ENCODE measurements at regions not wholly inside any gene's neighbourhood (a gene's known extent, or its start where the extent isn't known, plus 50 kb on each side); places are given as distances from the start of the nearest gene placed in this dataset.

GRCh38 chr15:60118626-60119025 is 114.5 kb downstream of the FOXB1 start:
- TF ChIP-seq CTCF (IDR thresholded peaks at IDR 0.05 in 4 of 5, conservative IDR thresholded peaks at IDR 0.05 in 1 of 5), result no peak
- no peak for TF ChIP-seq POLR2A (IDR thresholded peaks at IDR 0.05)
